Left lung (tissue), 4 donors: ENCODE measurements at regions not wholly inside any gene's neighbourhood (a gene's known extent, or its start where the extent isn't known, plus 50 kb on each side); places are given as distances from the start of the nearest gene placed in this dataset.

Source experiments
- ATAC-seq: fragments of 200-7000 bp; cut with Tn5 transposase; one replicate; pipeline ENCODE4 v1.9.1; 2020; ENCODE audit warnings: moderate library complexity
- DNase-seq, 4 donors: peaks; one replicate each; pipeline ENCODE4 v3.0.0-alpha.2; 2013 to 2020
- H3K27ac ChIP-seq, 2 donors: fragments of 200-600 bp; sonication (generic) in 1 of 2; one replicate each; pipeline versions ENCODE4 v1.5.0 to v1.8.0; 2020 to 2021
- H3K27me3 ChIP-seq, 2 donors: fragments of 200-600 bp; sonication (generic) in 1 of 2; one replicate each; pipeline versions ENCODE4 v1.5.0 to v1.8.0; 2020 to 2021
- H3K36me3 ChIP-seq, 2 donors: fragments of 200-600 bp; sonication (generic) in 1 of 2; one replicate each; pipeline versions ENCODE4 v1.5.0 to v1.8.0; 2020 to 2021
- H3K4me1 ChIP-seq, 2 donors: fragments of 200-600 bp; one replicate each; pipeline ENCODE4 v1.8.0; 2021
- H3K4me3 ChIP-seq, 2 donors: fragments of 200-600 bp; sonication (generic) in 1 of 2; one replicate each; pipeline versions ENCODE4 v1.5.0 to v1.8.0; 2020 to 2021; ENCODE audit warnings: mild to moderate bottlenecking in 1 of 2
- H3K9me3 ChIP-seq, 2 donors: fragments of 200-600 bp; sonication (generic) in 1 of 2; one replicate each; pipeline versions ENCODE4 v1.5.0 to v1.8.0; 2020 to 2021
- intact Hi-C, 2 donors: fragments of 100-400 bp; cut with DNase I; formaldehyde crosslinking; loops; one replicate each; pipeline versions ENCODE4 v1.11.2 to v1.14.2; 2022
- TF ChIP-seq, protein P1 (sequence below), 2 donors: fragments of 200-600 bp; sonication (generic) in 1 of 2; IDR thresholded peaks; one replicate each; pipeline versions ENCODE4 v1.5.0 to v1.8.0; 2021; ENCODE audit warnings: antibody characterized with exemption in 2 of 2
- donor health status: DM: no; HTN: yes; CAD: no.
- donor health status: DM: no; HTN: no; CAD: no.

DNA sequence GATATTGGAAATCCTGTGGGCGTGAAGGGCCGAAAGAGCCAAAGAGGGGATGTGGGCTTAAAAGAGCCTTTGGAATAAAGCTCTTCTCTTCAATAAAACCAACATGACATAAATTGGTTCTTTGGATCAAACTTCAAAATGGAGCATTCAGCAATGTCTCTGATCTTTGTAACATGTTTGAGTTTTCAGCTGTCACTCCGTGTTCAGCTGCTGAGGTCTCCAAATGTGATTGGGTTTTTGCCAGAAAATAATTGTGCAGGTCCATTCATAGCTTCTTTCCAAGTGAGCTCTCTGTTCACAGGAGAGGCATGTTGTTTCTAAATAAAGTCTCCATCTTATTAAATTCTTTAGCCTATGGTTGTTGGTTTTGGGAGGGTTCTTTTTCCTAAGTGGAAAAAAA is 127.6 kb upstream of the CCDC68 start:
- ATAC-seq, result no peak
- intact Hi-C loops, result no loop called here
- Histone ChIP-seq H3K4me1 (no peaks in the 10 kb centered on the region), H3K27ac (no peak overlapping the region), H3K36me3 (no peaks in the 10 kb centered on the region), H3K27me3 (no peaks in the 10 kb centered on the region), H3K9me3 (no peaks in the 10 kb centered on the region), H3K4me3 (no peak overlapping the region)
- TF ChIP-seq, protein P1, sequence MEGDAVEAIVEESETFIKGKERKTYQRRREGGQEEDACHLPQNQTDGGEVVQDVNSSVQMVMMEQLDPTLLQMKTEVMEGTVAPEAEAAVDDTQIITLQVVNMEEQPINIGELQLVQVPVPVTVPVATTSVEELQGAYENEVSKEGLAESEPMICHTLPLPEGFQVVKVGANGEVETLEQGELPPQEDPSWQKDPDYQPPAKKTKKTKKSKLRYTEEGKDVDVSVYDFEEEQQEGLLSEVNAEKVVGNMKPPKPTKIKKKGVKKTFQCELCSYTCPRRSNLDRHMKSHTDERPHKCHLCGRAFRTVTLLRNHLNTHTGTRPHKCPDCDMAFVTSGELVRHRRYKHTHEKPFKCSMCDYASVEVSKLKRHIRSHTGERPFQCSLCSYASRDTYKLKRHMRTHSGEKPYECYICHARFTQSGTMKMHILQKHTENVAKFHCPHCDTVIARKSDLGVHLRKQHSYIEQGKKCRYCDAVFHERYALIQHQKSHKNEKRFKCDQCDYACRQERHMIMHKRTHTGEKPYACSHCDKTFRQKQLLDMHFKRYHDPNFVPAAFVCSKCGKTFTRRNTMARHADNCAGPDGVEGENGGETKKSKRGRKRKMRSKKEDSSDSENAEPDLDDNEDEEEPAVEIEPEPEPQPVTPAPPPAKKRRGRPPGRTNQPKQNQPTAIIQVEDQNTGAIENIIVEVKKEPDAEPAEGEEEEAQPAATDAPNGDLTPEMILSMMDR (IDR thresholded peaks at IDR 0.05), result no peak
- no peak for DNase-seq

DNA sequence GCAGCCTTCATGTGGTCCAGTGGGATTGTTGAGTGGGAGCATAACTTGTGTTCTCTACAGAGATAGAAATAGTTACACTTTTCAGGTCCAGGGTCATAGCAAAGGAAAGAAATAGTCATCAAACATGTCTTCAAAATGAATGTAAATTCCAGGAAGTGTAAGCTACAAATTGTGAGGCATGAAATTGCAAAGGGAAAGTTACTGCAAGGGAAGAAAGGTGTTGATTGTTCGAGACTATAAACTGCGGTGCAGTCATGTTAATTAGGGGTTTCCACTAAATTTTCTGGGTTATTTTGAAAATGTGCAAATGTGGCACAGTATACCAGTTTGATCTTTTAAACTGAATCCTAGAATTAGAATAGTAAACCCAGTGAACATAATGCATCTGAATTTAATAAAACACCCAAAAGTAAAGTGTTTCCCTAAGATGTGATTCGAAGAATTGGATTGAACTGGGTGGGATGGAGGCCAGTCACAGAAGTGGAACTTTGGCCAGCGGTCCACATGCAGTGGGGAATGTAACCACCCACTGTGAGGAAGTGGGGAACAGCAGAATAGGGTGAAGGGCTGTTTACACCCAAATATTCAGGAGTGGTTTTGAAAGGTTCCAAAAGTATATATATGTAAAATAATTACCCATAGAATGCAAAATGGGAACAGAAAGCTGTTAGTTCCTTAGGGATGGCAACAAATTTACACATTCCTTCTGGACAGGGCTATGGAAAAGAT is 126.5 kb upstream of the CCDC68 start:
- no peaks in the 10 kb centered on the region for H3K4me1 ChIP-seq
- no peak overlapping the region for H3K4me3 ChIP-seq
- TF ChIP-seq, protein P1 (IDR thresholded peaks at IDR 0.05), result no peak
- no peaks in the 10 kb centered on the region for H3K27me3 ChIP-seq
- no peak overlapping the region for H3K27ac ChIP-seq
- intact Hi-C loops, result no loop called here
- no peaks in the 10 kb centered on the region for H3K36me3 ChIP-seq
- no peaks in the 10 kb centered on the region for H3K9me3 ChIP-seq
- DNase-seq (no peak), ATAC-seq (no peak)

DNA sequence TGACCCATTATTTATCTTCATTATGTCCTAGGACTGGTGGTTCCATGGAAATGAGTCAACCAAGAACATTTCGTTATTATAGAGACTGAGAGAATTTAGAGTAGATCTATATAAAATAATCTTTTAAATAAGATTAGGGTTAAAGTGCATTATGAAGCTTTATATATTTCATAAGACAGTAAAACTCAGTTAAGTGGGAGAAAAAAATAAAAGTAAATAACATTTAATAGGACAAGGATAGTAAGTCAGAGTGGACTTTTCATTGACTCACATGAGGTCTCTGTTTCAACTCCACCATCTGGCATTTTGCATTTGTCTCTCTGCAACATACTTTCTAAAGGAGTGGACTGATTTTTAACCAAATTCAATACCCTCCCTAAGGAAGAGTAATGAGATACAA is 125.3 kb upstream of the CCDC68 start:
- intact Hi-C loops, result no loop called here

DNA sequence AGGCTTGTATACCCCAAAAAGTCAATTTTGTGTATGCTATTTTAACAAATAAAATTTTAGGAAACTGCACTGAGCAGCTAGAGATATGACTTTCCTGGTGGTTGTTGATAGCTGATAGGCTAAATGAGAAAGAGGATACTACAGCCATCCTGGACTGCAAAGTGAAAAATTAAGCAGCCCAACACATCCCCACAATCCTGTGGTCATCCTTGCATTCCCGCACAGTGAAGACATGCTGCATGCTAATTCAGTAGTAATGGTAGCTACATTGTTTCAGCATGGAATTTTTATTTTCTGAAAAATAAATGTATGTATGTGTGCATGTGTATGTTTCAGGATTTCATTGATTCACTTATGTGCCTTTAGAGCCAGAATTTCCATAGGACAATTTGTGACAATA is 124.2 kb upstream of the CCDC68 start:
- TF ChIP-seq, protein P1 (IDR thresholded peaks at IDR 0.05), result no peak
- H3K9me3 ChIP-seq, result no peaks in the 10 kb centered on the region
- no peak overlapping the region for H3K4me3 ChIP-seq
- DNase-seq, result no peak
- H3K27me3 ChIP-seq, result no peaks in the 10 kb centered on the region
- H3K36me3 ChIP-seq, result no peaks in the 10 kb centered on the region
- H3K27ac ChIP-seq, result no peak overlapping the region
- H3K4me1 ChIP-seq, result peaks cover 0 to 4% of the 10 kb centered on the region in 2 donors
- no peak for ATAC-seq
- intact Hi-C loops, result no loop called here

More for the DNA sequence above, 125.3 kb upstream of the CCDC68 start:
- ATAC-seq, result no peak
- Histone ChIP-seq H3K27me3 (no peaks in the 10 kb centered on the region), H3K4me3 (no peak overlapping the region), H3K27ac (no peak overlapping the region), H3K36me3 (no peaks in the 10 kb centered on the region), H3K4me1 (peaks cover 0 to 4% of the 10 kb centered on the region in 2 donors), H3K9me3 (no peaks in the 10 kb centered on the region)
- DNase-seq, result no peak
- TF ChIP-seq, protein P1 (IDR thresholded peaks at IDR 0.05), result no peak

DNA sequence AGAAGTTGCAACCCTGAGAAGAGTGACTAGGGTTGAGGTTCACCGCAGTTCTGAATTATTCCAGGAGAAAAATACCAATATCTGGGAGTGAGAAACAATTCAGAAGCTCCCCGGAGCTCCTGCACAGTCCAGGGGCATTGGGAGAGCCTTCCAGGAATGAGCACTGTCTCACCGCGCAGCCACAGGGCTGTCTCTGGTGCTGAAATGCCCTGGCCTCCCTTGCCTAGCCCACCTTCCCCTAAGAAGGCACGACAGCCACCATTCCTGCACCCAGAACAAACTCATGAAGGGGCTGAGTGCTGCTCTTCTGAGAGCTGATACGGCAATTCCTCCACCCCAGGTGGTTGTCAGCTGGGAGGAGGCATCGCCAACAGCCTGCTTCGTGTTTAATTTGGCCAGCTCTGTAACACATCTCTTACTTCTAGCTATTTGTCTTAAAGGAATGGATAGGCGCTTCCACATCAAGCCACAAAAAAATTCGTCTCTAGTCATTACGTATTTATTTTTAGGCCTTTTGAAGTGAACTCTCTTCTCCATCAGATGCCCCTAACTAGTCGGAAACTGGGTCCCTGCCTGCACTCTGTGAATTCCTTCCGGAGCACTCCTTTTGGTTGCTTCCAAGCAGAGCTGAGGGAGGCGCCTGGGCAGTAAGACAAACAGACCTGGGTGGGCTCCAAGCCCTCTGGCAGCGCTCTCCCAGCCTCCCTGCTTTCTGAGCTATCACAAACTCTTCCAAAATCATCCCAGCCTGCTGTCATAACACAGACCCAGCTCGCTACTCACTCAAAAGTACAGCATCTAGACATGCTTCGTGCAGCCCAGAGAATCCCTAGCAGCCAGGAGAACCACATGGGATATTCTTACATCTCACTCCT is 120.5 kb upstream of the CCDC68 start:
- ATAC-seq (no peak), DNase-seq (peak in 2 of 4 donors; percentile 31 to 33)
- TF ChIP-seq, protein P1 (IDR thresholded peaks at IDR 0.05), result no peak
- H3K27me3 ChIP-seq, result no peaks in the 10 kb centered on the region
- H3K4me1 ChIP-seq, result peaks cover 0 to 4% of the 10 kb centered on the region in 2 donors
- intact Hi-C loops, result no loop called here
- no peaks in the 10 kb centered on the region for H3K9me3 ChIP-seq
- no peak overlapping the region for H3K27ac ChIP-seq
- H3K4me3 ChIP-seq, result no peak overlapping the region
- H3K36me3 ChIP-seq, result no peaks in the 10 kb centered on the region
